H1 (cell line): ENCODE measurements at regions not wholly inside any gene's neighbourhood (a gene's known extent, or its start where the extent isn't known, plus 50 kb on each side); places are given as distances from the start of the nearest gene placed in this dataset.

Experiments used
- CTCF ChIP-seq, 3 experiments: IDR thresholded peaks; 1 replicate in 2 of 3; 2 replicates in 1 of 3; pipeline versions ENCODE4 v1.5.1 to v1.6.1; 2011; ENCODE audit warnings: low read length in 3 of 3, mild to moderate bottlenecking in 3 of 3, inconsistent platforms in 2 of 3, low read depth in 1 of 3, moderate library complexity in 1 of 3; ENCODE audit not compliant: insufficient read depth in 1 of 3; ENCODE audit errors: control extremely low read depth in 1 of 3
- EP300 ChIP-seq, 2 experiments: IDR thresholded peaks; 1 replicate in 1 of 2; 2 replicates in 1 of 2; pipeline ENCODE4 v1.6.1; 2011 to 2012; ENCODE audit warnings: low read depth in 2 of 2, low read length in 2 of 2, mild to moderate bottlenecking in 2 of 2, borderline replicate concordance in 1 of 2, inconsistent platforms in 1 of 2, moderate library complexity in 1 of 2
- RNF2 ChIP-seq: fragments of 200-900, 300-1000 bp; sonication (generic); IDR thresholded peaks from 2 replicates; pipeline ENCODE4 v1.7.1; 2016; ENCODE audit warnings: borderline replicate concordance, low read depth, mild to moderate bottlenecking, antibody characterized with exemption, low read length; ENCODE audit not compliant: poor library complexity, severe bottlenecking; ENCODE audit errors: missing control alignments
- RXRA ChIP-seq: IDR thresholded peaks from 2 replicates; pipeline ENCODE4 v1.6.1; 2011; ENCODE audit warnings: low read depth, mild to moderate bottlenecking, low read length, moderate library complexity; ENCODE audit not compliant: insufficient read depth
- SAP30 ChIP-seq: fragments of 300-600 bp; sonication (generic); IDR thresholded peaks from 2 replicates; pipeline ENCODE4 v1.7.1; 2012; ENCODE audit warnings: low read length, moderate library complexity, mild to moderate bottlenecking, inconsistent platforms; ENCODE audit not compliant: insufficient read depth, insufficient replicate concordance

- TF ChIP-seq RXRA (no peak), RNF2 (no peak), EP300 (IDR thresholded peaks at IDR 0.05; ENCODE audit: borderline replicate concordance in 1 of 2, low read depth in 2 of 2, low read length in 2 of 2) (no peak), SAP30 (no peak), CTCF (IDR thresholded peaks at IDR 0.05; ENCODE audit: control extremely low read depth in 1 of 3, insufficient read depth in 1 of 3, low read depth in 1 of 3, low read length in 3 of 3) (no peak)
- TF ChIP-seq, all 59 proteins: peak for 0
These were observed 262.7 kb downstream of the ETS1 start (continued) for GRCh38 chr11:128324531-128325141.
